ENCODE measurements at regions not wholly inside any gene's neighbourhood (a gene's known extent, or its start where the extent isn't known, plus 50 kb on each side); places are given as distances from the start of the nearest gene placed in this dataset.
"Not testable (repeated sequence)": the region's sequence is repeated elsewhere in the genome, so short reads cannot be mapped to it uniquely, and the experiment has no call there.

GRCh38 chr3:61434901-61435300 lies 126.5 kb upstream of the PTPRG start:
- not testable (repeated sequence) for TF ChIP-seq CTCF, POLR2A (IDR thresholded peaks at IDR 0.05)
